Fibroblast of lung (primary cell): ENCODE measurements at regions not wholly inside any gene's neighbourhood (a gene's known extent, or its start where the extent isn't known, plus 50 kb on each side); places are given as distances from the start of the nearest gene placed in this dataset.

Experiments
- EZH2 ChIP-seq: IDR thresholded peaks from 2 replicates; pipeline ENCODE4 v1.5.1; 2012; ENCODE audit warnings: low read length, control low read depth, mild to moderate bottlenecking; ENCODE audit errors: missing control alignments
- TF ChIP-seq, protein P1 (sequence below), 2 donors: IDR thresholded peaks in 1 of 2; conservative IDR thresholded peaks in 1 of 2; 1 replicate in 1 of 2; 2 replicates in 1 of 2; pipeline ENCODE4 v1.5.1; 2011 to 2012; ENCODE audit warnings: low read length in 2 of 2, control low read depth in 1 of 2, inconsistent platforms in 1 of 2, low read depth in 1 of 2, mild to moderate bottlenecking in 1 of 2

DNA sequence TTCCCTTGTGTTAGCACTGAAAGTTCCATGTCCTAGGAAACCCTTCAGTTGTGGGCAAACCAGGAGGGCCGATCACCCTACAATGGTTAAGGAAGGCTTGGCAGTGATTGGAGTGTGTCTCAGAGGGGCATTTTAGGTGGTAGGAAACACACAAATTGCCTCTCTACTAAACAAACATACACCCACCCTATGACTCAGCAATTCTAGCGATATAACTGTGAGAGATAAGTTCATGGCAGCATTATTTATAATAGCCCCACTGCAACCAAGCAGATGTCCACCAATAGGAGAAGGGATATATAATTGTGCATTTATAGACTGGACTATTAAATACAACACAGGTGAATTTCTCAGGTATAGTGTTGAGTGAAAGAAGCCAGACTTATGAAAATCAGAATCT lies 543.1 kb downstream of the UQCRFS1 start:
- TF ChIP-seq, protein P1, sequence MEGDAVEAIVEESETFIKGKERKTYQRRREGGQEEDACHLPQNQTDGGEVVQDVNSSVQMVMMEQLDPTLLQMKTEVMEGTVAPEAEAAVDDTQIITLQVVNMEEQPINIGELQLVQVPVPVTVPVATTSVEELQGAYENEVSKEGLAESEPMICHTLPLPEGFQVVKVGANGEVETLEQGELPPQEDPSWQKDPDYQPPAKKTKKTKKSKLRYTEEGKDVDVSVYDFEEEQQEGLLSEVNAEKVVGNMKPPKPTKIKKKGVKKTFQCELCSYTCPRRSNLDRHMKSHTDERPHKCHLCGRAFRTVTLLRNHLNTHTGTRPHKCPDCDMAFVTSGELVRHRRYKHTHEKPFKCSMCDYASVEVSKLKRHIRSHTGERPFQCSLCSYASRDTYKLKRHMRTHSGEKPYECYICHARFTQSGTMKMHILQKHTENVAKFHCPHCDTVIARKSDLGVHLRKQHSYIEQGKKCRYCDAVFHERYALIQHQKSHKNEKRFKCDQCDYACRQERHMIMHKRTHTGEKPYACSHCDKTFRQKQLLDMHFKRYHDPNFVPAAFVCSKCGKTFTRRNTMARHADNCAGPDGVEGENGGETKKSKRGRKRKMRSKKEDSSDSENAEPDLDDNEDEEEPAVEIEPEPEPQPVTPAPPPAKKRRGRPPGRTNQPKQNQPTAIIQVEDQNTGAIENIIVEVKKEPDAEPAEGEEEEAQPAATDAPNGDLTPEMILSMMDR (conservative IDR thresholded peaks at IDR 0.05 in 1 of 2, IDR thresholded peaks at IDR 0.05 in 1 of 2; ENCODE audit: low read depth in 1 of 2, low read length in 2 of 2), result no peak
- no peak for TF ChIP-seq EZH2
